GM19372 (cell line): ENCODE measurements at regions not wholly inside any gene's neighbourhood (a gene's known extent, or its start where the extent isn't known, plus 50 kb on each side); places are given as distances from the start of the nearest gene placed in this dataset.
"Not testable (repeated sequence)": the region's sequence is repeated elsewhere in the genome, so short reads cannot be mapped to it uniquely, and the experiment has no call there.

ENCODE experiments used
- ATAC-seq: cut with Tn5 transposase; IDR thresholded peaks from one replicate; pipeline ENCODE4 v1.9.1; 2021; ENCODE audit warnings: mild to moderate bottlenecking, low read depth, moderate library complexity; ENCODE audit not compliant: unreplicated experiment

- ATAC-seq: no peak
Observed at GRCh38 chr4:118585015-118585414, 100.2 kb upstream of the METTL14 start.

- no peak for ATAC-seq
Observed at GRCh38 chr4:118586357-118586790, 98.8 kb upstream of the METTL14 start.

GRCh38 chr4:118587116-118587831 is 97.9 kb upstream of the METTL14 start:
- no peak for ATAC-seq

GRCh38 chr4:118587946-118588345 is 97.2 kb upstream of the METTL14 start:
- no peak for ATAC-seq

GRCh38 chr4:118589471-118590055 is 95.6 kb upstream of the METTL14 start:
- ATAC-seq: no peak

GRCh38 chr4:118591339-118592046 is 93.7 kb upstream of the METTL14 start:
- ATAC-seq: peak; percentile 98

- ATAC-seq: not testable (repeated sequence)
Observed at GRCh38 chr4:118592289-118592688, 92.9 kb upstream of the METTL14 start.

GRCh38 chr4:118595883-118596282 is 89.3 kb upstream of the METTL14 start:
- ATAC-seq: not testable (repeated sequence)

- ATAC-seq: not testable (repeated sequence)
Observed at GRCh38 chr4:118625097-118625496, 60.1 kb upstream of the METTL14 start.

GRCh38 chr4:118629697-118630096 is 55.5 kb upstream of the METTL14 start:
- ATAC-seq: not testable (repeated sequence)

- ATAC-seq: not testable (repeated sequence)
Observed at GRCh38 chr4:118630897-118631296, 54.3 kb upstream of the METTL14 start.

GRCh38 chr4:118631321-118632050 is 53.7 kb upstream of the METTL14 start:
- ATAC-seq: not testable (repeated sequence)

- not testable (repeated sequence) for ATAC-seq
Observed at GRCh38 chr4:118633476-118633875, 51.7 kb upstream of the METTL14 start.

GRCh38 chr4:118634126-118634875 is 50.9 kb upstream of the METTL14 start:
- ATAC-seq: not testable (repeated sequence)
